Osteocyte (in vitro differentiated cells): ENCODE measurements at regions not wholly inside any gene's neighbourhood (a gene's known extent, or its start where the extent isn't known, plus 50 kb on each side); places are given as distances from the start of the nearest gene placed in this dataset.
A peak's percentile ranks its signal among the peaks of the same experiment; 100 is the strongest.

Experiments
- DNase-seq: peaks from one replicate; pipeline ENCODE4 v3.0.0; 2021; ENCODE audit warnings: mixed read lengths; ENCODE audit not compliant: unreplicated experiment; ENCODE audit errors: extremely low spot score
- H3K27ac Mint-ChIP-seq: one replicate; pipeline ENCODE4 v1.8.0; 2021; ENCODE audit warnings: mild to moderate bottlenecking, mixed read lengths; ENCODE audit not compliant: unreplicated experiment
- H3K27me3 Mint-ChIP-seq: one replicate; pipeline ENCODE4 v1.8.0; 2021; ENCODE audit warnings: mixed read lengths; ENCODE audit not compliant: unreplicated experiment
- H3K36me3 Mint-ChIP-seq: one replicate; pipeline ENCODE4 v1.8.0; 2021; ENCODE audit warnings: mixed read lengths; ENCODE audit not compliant: unreplicated experiment
- H3K4me1 Mint-ChIP-seq: one replicate; pipeline ENCODE4 v1.8.0; 2021; ENCODE audit warnings: mixed read lengths; ENCODE audit not compliant: unreplicated experiment
- H3K4me3 Mint-ChIP-seq: one replicate; pipeline ENCODE4 v1.8.0; 2021; ENCODE audit warnings: mild to moderate bottlenecking, moderate library complexity, mixed read lengths; ENCODE audit not compliant: unreplicated experiment
- H3K9me3 Mint-ChIP-seq: one replicate; pipeline ENCODE4 v1.8.0; 2021; ENCODE audit warnings: mixed read lengths; ENCODE audit not compliant: unreplicated experiment
- TF ChIP-seq, protein P1 (sequence below): fragments of 200-600 bp; sonication (generic); IDR thresholded peaks from 2 replicates; pipeline ENCODE4 v1.5.0; 2021; ENCODE audit warnings: antibody characterized with exemption, mild to moderate bottlenecking, moderate library complexity

DNA sequence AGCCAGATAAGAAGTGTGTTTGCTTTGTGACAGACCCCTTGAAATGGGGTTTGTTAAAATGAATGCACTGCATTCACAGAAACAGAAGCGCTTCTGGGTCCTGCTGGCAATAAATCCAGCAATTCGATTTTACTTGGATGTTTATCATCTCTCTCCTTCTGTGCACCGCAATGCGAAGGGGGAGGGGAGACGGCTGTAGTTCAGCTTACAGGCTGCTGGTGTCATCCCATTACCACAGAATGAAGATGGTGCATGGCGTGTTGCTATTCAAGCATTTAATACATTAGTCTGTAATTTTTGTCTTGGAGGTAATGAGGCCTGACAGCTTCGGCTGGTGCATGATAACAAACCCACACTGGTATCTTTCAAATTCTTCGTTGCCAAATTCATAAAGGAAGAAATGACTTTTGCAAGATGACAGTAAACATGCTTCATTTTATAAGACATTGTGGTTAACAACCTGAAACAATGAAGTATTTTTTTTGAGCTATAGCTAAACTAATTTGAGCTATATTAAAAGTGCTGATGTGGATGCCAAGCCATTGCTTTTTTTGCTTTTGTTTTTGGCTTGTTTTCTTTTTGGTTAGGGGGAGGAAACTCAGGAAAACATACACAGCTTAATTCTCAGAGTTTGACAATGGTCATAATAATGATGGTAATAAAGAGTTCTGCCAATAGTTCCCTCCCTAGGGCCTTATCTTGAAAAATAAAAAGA is 418.3 kb downstream of the OTOL1 start:
- Mint-ChIP-seq H3K27me3 (no peaks in the 10 kb centered on the region), H3K27ac (no peak overlapping the region), H3K4me3 (no peak overlapping the region), H3K9me3 (peaks cover 16% of the 10 kb centered on the region), H3K36me3 (peaks cover 2% of the 10 kb centered on the region), H3K4me1 (peaks cover 29% of the 10 kb centered on the region)
- TF ChIP-seq, protein P1, sequence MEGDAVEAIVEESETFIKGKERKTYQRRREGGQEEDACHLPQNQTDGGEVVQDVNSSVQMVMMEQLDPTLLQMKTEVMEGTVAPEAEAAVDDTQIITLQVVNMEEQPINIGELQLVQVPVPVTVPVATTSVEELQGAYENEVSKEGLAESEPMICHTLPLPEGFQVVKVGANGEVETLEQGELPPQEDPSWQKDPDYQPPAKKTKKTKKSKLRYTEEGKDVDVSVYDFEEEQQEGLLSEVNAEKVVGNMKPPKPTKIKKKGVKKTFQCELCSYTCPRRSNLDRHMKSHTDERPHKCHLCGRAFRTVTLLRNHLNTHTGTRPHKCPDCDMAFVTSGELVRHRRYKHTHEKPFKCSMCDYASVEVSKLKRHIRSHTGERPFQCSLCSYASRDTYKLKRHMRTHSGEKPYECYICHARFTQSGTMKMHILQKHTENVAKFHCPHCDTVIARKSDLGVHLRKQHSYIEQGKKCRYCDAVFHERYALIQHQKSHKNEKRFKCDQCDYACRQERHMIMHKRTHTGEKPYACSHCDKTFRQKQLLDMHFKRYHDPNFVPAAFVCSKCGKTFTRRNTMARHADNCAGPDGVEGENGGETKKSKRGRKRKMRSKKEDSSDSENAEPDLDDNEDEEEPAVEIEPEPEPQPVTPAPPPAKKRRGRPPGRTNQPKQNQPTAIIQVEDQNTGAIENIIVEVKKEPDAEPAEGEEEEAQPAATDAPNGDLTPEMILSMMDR, result peak; percentile 64
- DNase-seq, result no peak

DNA sequence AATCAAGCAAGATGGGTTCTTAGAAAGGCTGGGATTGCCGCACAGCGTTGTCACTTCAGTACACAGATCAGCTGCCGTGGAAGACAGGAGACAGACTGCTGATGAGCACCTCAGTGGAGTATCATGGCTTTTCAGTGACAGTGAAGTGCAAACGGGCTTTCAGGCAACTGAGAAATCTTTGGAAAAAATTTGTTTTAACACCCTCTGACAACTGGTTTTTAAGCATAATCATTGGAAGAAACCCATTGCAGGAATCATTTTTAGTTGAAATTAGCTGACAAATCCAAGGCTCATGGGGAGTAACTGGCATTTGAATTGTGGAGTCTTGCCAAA is 418.8 kb downstream of the OTOL1 start:
- no peak overlapping the region for H3K4me3 Mint-ChIP-seq
- TF ChIP-seq, protein P1, result no peak
- no peak for DNase-seq

DNA sequence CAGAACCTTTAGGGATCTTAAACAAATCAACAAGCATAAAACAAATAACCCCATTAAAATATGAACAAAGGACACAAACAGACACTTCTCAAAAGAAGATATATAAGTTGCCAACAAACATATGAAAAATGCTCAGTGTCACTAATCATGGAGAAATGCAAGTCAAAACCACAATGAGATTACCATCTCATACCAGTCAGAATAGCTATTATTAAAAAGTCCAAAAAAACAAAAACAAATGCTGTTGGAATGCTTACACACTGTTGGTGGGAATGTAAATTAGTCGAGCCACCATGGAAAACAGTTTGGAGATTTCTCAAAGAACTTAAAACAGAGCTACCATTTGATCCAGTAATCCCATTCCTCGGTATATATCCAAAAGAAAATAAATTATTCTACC is 423.6 kb downstream of the OTOL1 start:
- Mint-ChIP-seq H3K4me3 (no peak overlapping the region), H3K27ac (no peak overlapping the region), H3K4me1 (peaks cover 6% of the 10 kb centered on the region), H3K9me3 (peaks cover 26% of the 10 kb centered on the region), H3K27me3 (no peaks in the 10 kb centered on the region), H3K36me3 (peaks cover 4% of the 10 kb centered on the region)
- no peak for DNase-seq
- TF ChIP-seq, protein P1, result no peak

More for the DNA sequence above, 418.8 kb downstream of the OTOL1 start:
- no peaks in the 10 kb centered on the region for H3K27me3 Mint-ChIP-seq
- H3K4me1 Mint-ChIP-seq, result peaks cover 25% of the 10 kb centered on the region
- peaks cover 4% of the 10 kb centered on the region for H3K36me3 Mint-ChIP-seq
- H3K27ac Mint-ChIP-seq, result no peak overlapping the region
- H3K9me3 Mint-ChIP-seq, result peaks cover 19% of the 10 kb centered on the region

DNA sequence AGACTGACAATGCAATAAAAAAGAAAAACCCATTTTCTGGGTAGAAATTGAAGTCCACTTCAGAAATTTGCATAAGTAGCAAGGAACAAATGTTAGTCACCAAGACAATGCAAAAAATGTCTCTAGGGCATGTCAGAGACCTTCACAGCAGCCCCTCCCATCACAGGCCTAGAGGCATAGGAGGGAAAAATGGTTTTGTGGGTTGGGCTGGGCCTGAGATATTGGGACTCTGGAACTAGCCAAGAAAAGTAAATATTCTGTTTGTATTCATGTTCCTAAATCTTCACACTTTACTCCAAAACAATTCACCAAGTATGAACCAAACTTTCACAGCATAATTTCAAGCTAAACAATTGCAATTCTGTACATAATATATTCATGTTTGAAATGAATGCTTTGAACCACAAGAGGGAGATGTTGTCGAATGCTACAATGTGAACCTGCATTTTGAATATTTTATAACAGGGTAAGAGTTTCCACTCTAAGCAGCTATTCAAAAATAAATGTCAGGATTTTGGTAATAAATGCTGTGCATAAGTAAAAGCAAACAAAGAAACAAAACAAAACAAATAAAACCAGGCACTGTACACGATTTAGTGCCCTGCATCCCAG is 429.2 kb downstream of the OTOL1 start:
- no peak for DNase-seq
- Mint-ChIP-seq H3K27me3 (no peaks in the 10 kb centered on the region), H3K36me3 (peaks cover 2% of the 10 kb centered on the region), H3K4me3 (no peak overlapping the region), H3K4me1 (no peaks in the 10 kb centered on the region), H3K27ac (no peak overlapping the region), H3K9me3 (peaks cover 14% of the 10 kb centered on the region)
- TF ChIP-seq, protein P1, result peak; percentile 13

DNA sequence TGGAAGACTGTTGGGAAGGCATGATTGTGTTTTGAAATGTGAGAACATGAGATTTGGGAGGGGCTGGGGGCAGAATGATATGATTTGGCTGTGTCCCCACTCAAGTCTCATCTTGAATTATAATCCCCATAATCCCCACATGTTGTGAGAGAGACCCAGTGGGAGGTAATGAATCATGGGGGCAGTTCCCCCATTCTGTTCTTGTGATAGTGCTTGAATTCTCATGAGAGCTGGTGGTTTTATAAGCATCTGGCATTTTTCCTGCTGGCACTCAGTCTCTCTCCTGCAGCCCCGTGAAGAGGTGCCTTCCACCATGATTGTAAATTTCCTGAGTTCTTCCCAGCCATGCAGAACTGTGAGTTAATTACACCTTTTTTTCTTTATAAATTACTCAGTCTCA is 430.5 kb downstream of the OTOL1 start:
- TF ChIP-seq, protein P1, result no peak
- Mint-ChIP-seq H3K9me3 (peaks cover 10% of the 10 kb centered on the region), H3K36me3 (peaks cover 2% of the 10 kb centered on the region), H3K27ac (no peak overlapping the region), H3K4me3 (no peak overlapping the region), H3K4me1 (no peaks in the 10 kb centered on the region), H3K27me3 (no peaks in the 10 kb centered on the region)
- no peak for DNase-seq
